Left cardiac atrium (tissue), 4 donors: ENCODE measurements at regions not wholly inside any gene's neighbourhood (a gene's known extent, or its start where the extent isn't known, plus 50 kb on each side); places are given as distances from the start of the nearest gene placed in this dataset.
"Not testable (repeated sequence)": the region's sequence is repeated elsewhere in the genome, so short reads cannot be mapped to it uniquely, and the experiment has no call there.

ENCODE experiments used
- ATAC-seq, 2 donors: fragments of 200-7000 bp; cut with Tn5 transposase; one replicate each; pipeline ENCODE4 v1.9.1; 2020; ENCODE audit warnings: mild to moderate bottlenecking in 2 of 2, moderate library complexity in 2 of 2
- DNase-seq: peaks from one replicate; pipeline ENCODE4 v3.0.0-alpha.2; 2020
- intact Hi-C, 2 donors: fragments of 100-400 bp; cut with DNase I; formaldehyde crosslinking; loops; one replicate each; pipeline versions ENCODE4 v1.14.1 to v1.15.1; 2022 to 2023
- donor health status: DM: no; HTN: yes; CAD: no.
- donor health status: DM: no; HTN: yes; CAD: no; lungs with severe emphysema.
- donor health status: DM: yes; HTN: yes; CAD: no.
- donor health status: Dilated cardiomyopathy.

DNA sequence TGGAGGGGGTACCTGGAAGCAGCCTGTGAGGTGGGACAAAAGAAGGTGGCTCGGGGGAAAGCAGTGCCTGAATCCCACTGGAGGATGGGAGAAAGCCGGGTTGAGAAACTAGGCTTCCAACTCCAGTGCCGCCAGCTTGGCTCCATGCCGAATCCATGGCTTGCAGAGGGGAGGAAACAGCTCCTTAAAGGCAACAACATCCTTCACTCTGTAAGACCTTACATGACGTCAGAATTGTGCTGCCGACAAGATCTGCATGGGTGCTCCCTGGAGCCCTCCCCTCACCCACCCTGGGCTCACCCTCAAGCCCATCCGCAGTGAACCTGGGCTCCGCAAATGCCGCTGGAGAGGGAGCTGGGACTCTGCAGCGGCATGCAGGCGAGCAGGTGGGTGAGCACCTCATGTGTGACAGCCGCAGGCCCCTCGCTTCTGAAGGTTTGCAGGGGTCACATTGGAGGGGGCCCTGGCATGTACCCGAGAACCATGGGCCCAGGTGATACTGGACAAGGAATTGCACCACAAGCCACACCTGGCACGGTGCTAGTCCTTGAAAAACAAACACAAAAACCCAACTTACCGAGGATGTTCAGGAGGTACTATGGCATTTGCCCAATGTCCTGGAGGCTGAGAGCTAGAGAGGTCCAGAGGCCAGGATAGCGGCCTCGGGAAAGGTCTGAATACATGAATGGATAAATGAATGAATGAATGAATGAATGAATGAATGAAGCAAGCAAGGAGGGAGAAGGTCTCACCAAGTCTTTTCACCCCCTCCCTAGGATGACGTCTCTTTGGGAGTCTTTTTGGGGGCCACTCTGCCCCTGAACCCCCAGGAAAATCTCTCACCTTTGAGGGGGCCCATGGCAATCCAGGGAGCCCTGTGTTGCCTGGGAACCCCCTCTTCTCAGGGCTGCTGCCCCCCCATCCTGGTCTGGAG is 238.6 kb upstream of the SHH start:
- DNase-seq (no peak), ATAC-seq (no peak)
- intact Hi-C loops, result no loop called here

GRCh38 chr7:156049366-156049765 is 237.1 kb upstream of the SHH start:
- DNase-seq, result no peak
- intact Hi-C loops, result no loop called here
- no peak for ATAC-seq

DNA sequence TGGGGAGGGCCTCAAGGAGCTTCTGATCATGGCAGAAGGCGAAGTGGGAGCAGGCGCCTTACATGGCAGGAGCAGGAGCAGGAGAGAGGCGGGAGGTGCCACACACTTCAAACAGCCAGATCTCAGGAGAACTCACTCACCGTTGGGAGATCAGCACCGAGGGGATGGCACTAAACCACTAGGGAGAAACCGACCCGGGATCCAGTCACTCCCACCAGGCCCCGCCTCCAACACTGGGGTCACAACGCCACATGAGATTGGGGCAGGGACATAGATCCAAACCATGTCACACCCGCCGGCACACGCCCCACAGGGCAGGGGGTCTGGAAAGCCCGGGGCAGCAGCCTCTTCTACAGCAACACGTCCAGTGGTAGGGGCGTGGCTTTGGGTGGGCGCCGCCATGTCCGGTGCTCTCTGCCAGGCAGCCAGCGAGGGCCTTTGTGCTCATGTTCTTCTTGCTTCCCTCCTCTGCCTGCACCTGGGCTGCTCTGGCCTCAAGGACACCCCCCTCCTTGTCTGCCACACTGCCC is 233.8 kb upstream of the SHH start:
- ATAC-seq, result no peak
- intact Hi-C loops, result no loop called here

DNA sequence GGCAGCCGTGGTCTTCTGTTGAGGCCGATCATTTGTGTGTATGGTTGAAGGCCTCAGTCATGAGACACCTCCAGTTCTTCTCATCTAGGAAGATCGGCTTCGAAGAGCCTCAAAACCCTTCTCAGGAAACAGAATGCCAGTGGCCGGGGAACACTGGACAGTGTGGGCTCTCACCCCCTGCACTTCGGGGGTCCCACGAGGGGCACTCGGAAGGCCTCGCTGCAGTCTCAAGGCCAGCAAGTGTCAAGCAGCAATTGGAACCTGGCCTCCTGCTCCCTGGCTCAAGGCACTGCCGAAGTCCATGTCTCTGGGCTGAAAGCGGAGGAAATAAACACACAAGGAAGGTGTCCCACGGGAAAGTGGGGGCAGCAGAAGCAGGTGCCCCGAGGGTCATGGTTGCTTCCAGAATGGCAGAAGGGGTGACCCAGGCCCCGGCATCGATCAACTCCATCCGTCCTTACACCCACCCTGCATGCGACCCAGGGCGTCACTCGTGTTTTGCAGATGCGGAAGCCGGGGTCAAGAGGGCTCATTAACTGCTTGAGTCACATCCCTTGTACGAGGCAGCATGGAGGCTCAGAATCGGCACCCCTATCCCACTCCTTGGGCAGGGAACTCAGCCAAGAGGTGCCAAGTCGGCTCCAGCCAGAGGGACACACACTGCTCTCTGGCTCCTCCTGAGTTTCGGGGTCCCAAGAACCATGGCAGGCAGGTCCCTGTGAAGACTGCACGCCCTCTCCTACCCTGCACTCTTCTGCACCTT is 231.3 kb upstream of the SHH start:
- no peak for DNase-seq
- intact Hi-C loops, result no loop called here
- no peak for ATAC-seq

More for the DNA sequence above, 233.8 kb upstream of the SHH start:
- DNase-seq, result no peak

DNA sequence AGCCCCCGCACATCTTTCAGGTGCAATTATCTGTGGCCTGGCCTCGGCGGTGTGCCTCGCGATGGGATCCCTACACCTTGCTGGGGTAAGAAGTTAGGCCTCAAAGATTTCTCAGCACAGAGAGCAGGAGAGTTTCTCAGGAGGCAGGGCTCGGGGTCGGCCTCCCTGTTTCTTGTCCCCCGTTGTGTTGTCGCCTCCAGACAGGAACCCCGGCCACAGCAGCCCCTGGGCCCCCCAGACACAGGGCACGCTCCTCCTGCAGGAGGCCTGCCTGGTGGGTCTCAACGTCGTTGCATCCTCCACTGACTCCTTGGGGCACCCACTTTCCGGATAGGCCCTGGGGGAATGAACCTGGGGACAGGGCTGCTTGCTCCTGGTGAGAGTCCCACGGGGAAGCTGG is 229.1 kb upstream of the SHH start:
- intact Hi-C loops, result no loop called here
- no peak for DNase-seq
- ATAC-seq, result no peak

DNA sequence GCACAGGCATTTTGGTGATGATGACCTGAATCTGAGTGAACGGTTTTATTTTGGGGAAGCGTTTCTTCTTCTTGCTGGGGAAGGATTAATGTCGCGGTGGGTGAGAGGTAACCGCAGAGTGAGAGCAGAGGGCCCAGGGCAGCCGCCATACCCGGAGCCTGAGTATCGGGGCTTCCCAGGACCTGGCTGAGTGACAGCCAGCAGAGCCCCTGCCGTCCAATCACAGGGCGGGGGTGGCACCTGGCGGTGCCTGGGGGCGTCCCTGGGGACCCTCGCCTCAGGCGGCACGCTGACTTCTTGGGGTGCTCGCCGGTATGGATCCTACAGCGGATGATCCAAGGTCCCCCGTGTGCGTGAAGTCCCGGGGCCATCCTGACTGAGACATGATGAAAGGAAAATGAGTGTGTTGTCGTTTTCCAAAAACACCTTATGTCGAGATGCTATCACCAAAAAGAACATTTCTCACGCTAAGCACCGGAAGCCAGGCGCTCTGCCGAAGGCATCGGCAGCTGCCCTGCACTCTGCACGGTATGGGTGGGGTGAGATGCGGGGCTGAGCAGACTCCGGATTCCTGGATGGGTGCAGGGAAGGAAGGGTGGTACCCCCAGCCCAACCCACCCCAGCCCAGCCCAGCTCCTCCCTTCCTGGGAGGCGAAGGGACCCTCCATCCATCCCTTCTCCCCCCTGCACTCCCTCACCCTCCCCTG is 227.9 kb upstream of the SHH start:
- DNase-seq (no peak), ATAC-seq (no peak)
- intact Hi-C loops, result no loop called here

GRCh38 chr7:156039194-156039593 is 226.9 kb upstream of the SHH start:
- intact Hi-C loops, result no loop called here
- DNase-seq (no peak), ATAC-seq (no peak)

- no peak for DNase-seq
- intact Hi-C loops, result no loop called here
- no peak for ATAC-seq
Measured at GRCh38 chr7:156038345-156038744, 226.1 kb upstream of the SHH start.

- no peak for DNase-seq
- intact Hi-C loops, result no loop called here
- ATAC-seq, result no peak
Measured at GRCh38 chr7:156036153-156036552, 223.9 kb upstream of the SHH start.

DNA sequence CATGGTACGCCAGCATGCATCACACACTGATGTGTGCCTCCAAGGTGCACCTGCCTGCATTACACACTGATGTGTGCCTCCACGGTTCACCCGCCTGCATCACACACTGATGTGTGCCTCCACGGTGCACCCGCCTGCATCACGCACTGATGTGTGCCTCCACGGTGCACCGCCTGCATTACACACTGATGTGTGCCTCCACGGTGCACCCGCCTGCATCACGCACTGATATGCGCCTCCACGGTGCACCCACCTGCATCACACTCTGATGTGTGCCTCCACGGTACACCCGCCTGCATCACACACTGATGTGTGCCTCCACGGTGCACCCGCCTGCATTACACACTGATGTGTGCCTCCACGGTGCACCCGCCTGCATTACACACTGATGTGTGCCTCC is 223.1 kb upstream of the SHH start:
- ATAC-seq, intact Hi-C loops, DNase-seq: not testable (repeated sequence)

DNA sequence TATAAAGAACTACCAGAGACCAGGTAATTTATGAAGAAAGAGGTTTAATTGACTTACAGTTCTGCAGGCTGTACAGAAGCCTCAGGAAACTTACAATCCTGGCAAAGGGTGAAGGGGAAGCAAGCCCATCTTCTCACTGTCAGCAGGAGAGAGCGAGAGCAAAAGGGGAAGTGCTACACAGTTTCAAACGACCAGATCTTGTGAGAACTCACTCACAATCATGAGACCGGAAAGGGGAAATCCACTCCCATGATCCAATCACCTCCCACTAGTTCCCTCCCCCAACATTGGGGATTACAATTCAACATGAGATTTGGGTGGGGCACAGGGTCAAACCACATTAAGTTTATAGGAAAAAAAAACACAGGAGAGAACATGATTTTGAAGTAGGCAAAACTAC is 222.1 kb upstream of the SHH start:
- ATAC-seq (no peak), DNase-seq (no peak)
- intact Hi-C loops, result no loop called here

- no peak for ATAC-seq
- intact Hi-C loops, result no loop called here
Measured at GRCh38 chr7:156032973-156033372, 220.7 kb upstream of the SHH start.

DNA sequence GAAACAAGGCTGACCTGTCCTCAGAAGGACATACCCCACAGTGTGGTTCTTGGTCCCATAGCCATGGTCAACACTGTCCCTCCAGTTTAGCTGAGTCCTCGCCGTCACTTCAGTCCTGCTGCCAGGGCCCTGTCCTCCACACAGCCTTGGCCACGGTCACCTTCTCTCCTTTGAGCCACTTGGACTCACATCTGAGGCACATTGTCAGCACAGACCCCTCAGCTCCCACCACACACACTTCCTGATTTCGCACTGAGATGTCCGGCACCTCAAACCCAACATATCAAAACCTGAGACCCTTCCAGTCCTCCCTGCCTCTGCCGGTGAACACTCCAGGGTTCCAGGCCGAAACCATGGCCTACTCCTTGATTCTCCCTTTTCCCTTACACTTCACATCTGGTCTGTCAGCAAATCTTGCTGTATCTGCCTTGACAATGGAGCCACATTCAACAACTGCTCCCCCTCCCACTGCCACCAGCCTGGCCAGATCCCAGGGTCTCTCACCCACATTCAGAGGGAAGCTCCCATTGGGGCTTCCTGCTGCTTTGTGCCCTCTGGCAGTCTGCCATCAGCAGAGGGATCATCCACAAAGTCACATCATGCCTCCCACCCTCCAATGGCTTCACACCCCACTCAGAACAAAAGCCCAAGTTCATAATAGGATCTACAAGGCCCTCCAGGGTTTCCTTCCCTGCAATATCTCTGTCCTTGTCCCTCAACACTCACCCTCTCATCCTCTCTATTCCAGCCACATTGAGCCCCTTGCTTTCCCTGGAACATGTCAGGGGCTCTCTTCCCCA is 219.6 kb upstream of the SHH start:
- ATAC-seq, result no peak
- DNase-seq, result no peak
- intact Hi-C loops, result no loop called here

More at GRCh38 chr7:156032973-156033372, 220.7 kb upstream of the SHH start:
- DNase-seq, result no peak

DNA sequence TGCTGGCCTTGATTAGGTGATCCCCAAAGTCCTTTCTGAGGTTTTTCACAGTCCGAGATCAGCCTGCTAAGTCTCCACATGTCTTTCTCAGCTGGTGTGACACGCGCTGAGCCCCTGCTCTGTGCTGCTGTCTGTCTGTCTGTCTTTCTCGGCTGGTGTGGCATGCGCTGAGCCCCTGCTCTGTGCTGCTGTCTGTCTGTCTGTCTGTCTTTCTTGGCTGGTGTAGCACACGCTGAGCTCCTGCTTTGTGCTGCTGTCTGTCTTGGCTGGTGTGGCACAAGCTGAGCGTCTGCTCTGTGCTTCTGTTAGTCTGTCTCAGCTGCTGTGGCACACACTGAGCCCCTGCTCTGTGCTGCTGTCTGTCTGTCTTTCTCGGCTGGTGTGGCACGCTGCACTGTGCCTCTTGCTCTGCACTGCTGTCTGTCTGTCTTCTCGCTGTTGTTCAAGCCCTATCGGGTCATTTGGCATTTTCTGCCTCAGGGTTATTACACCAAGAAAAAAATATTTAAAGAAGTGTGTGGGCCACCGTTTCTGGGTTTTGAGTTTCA is 217.3 kb upstream of the SHH start:
- DNase-seq, result no peak
- intact Hi-C loops, result no loop called here
- ATAC-seq, result no peak

- ATAC-seq, result no peak
- DNase-seq, result no peak
- intact Hi-C loops, result no loop called here
Measured at GRCh38 chr7:156028521-156028920, 216.3 kb upstream of the SHH start.

DNA sequence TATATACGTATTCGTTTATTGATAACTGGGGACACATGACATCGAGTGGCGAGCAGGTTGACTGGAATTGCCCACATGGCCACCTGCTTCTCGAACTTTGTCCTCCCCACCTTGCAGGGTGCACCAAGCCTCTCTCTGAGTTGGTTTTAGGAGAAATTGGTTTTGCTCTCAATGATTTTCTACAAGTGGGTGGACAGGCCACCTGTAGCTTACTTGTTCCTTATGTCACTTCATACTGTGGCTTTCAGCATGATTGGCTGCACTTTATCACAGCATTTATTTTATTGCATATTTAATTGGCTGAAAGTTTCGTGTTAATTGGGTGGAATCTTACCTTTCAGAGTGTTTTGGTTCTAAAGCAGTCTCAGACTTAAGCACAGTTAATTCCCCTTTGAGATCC is 215.6 kb upstream of the SHH start:
- ATAC-seq (no peak), DNase-seq (no peak)
- intact Hi-C loops, result no loop called here

GRCh38 chr7:156026603-156027002 is 214.3 kb upstream of the SHH start:
- ATAC-seq (no peak), DNase-seq (no peak)
- intact Hi-C loops, result no loop called here

DNA sequence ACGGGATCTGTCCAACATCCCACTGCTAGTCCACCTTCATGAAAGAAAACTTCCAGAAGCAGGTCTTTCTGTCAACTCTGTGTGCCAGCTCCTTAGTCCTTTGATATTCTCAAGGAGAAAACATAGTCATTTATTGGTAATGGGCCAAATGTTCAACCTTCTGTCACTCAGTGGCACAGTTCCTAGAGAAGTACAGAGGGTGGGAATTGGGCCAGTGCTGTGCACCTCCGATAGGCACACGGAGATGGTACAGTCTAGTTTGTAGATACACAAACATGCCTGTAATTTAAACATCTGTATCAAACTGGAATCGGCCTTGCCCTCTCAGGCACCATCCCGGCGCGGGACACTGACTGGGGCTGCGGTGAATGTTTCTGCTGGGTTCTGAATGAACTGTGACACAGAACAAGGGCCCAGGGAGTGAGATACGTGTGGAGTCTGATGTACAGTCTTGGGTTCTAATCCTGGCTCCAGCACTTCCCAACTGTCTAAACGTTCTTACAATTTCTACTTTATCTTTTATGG is 213.9 kb upstream of the SHH start:
- intact Hi-C loops, result no loop called here
- DNase-seq, result no peak
- ATAC-seq, result no peak
